Common myeloid progenitor, CD34-positive (primary cell): ENCODE measurements at regions not wholly inside any gene's neighbourhood (a gene's known extent, or its start where the extent isn't known, plus 50 kb on each side); places are given as distances from the start of the nearest gene placed in this dataset.

ENCODE experiments used
- CTCF ChIA-PET: fragments of 350-600 bp; sonication (Branson Sonifier 250); formaldehyde crosslinking; loops from one replicate; lab custom pipeline; 2021; ENCODE audit warnings: antibody characterized with exemption; lab: Charles Lee
- POLR2A ChIA-PET: fragments of 350-600 bp; sonication (Branson Sonifier 250); formaldehyde crosslinking; loops from one replicate; lab custom pipeline; 2021; ENCODE audit warnings: antibody characterized with exemption; lab: Charles Lee
- DNase-seq, 3 donors: peaks; one replicate each; pipeline versions ENCODE4 v3.0.0 to v3.0.0-alpha.2; 2013
- H3K27ac ChIP-seq, 2 experiments: 1 replicate in 1 of 2; 2 replicates in 1 of 2; pipeline ENCODE4 v1.7.0; 2013; ENCODE audit warnings: inconsistent platforms in 2 of 2, low read length in 2 of 2, mild to moderate bottlenecking in 2 of 2, low read depth in 1 of 2, moderate library complexity in 1 of 2; ENCODE audit not compliant: severe bottlenecking in 2 of 2, insufficient read depth in 1 of 2, poor library complexity in 1 of 2
- H3K27me3 ChIP-seq, 5 experiments: replicated peaks in 2 of 5; 1 replicate in 3 of 5; 2 replicates in 2 of 5; pipeline versions ENCODE4 v1.6.1 to v1.7.0; 2013; ENCODE audit warnings: low read length in 4 of 5, mild to moderate bottlenecking in 2 of 5, moderate library complexity in 2 of 5, inconsistent platforms in 1 of 5; ENCODE audit not compliant: insufficient read depth in 5 of 5, control insufficient read depth in 4 of 5
- H3K36me3 ChIP-seq, 4 experiments: 1 replicate in 2 of 4; 2 replicates in 2 of 4; pipeline versions ENCODE4 v1.6.1 to v1.7.0; 2013; ENCODE audit warnings: low read length in 3 of 4, control low read depth in 1 of 4, mild to moderate bottlenecking in 1 of 4; ENCODE audit not compliant: control insufficient read depth in 4 of 4, insufficient read depth in 4 of 4
- H3K4me1 ChIP-seq, 4 experiments: 1 replicate in 3 of 4; 2 replicates in 1 of 4; pipeline versions ENCODE4 v1.6.1 to v1.7.1; 2013; ENCODE audit warnings: low read length in 3 of 4, mild to moderate bottlenecking in 3 of 4, control low read depth in 1 of 4, inconsistent platforms in 1 of 4, moderate library complexity in 1 of 4; ENCODE audit not compliant: control insufficient read depth in 4 of 4, insufficient read depth in 4 of 4; ENCODE audit errors: control extremely low read depth in 1 of 4
- H3K4me3 ChIP-seq, 7 experiments: 1 replicate in 4 of 7; 2 replicates in 3 of 7; pipeline versions ENCODE4 v1.5.1 to v1.7.0; 2013; ENCODE audit warnings: mild to moderate bottlenecking in 7 of 7, low read length in 6 of 7, moderate library complexity in 6 of 7, inconsistent platforms in 2 of 7, low read depth in 2 of 7, control low read depth in 1 of 7; ENCODE audit not compliant: insufficient read depth in 4 of 7, control insufficient read depth in 1 of 7; ENCODE audit errors: extremely low read depth in 1 of 7
- H3K9me3 ChIP-seq, 5 experiments: 1 replicate in 4 of 5; 2 replicates in 1 of 5; pipeline versions ENCODE4 v1.6.1 to v1.7.1; 2013; ENCODE audit warnings: low read length in 4 of 5, mild to moderate bottlenecking in 2 of 5, inconsistent platforms in 1 of 5, low read depth in 1 of 5, moderate library complexity in 1 of 5; ENCODE audit not compliant: control insufficient read depth in 4 of 5, insufficient read depth in 2 of 5; ENCODE audit errors: control extremely low read depth in 1 of 5
- WGBS: methylation state at CpG from one replicate; pipeline ENCODE4 v1.1.5; 2013; ENCODE audit not compliant: insufficient coverage; 5-methylcytosine and 5-hydroxymethylcytosine counted together

DNA sequence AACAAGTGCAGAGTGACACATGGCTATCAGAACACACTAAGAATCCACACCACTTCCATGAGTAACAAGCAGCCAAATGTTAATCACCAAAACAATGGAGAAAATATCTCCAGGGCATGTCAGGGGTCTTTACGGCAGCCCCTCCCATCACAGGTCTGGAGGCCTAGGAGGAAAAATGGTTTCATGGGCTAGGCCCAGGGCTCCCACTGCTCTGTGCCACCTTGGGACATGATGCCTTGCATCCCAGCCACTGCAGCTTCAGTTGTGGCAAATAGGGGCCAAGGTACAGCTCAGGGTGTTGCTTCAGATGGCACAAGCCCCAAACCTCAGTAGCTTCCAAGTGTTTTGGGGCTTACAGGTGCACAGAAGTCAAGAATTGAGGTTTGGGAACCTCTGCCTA lies 66.6 kb downstream of the NEURL3 start:
- Histone ChIP-seq H3K4me1 (no peaks in the 10 kb centered on the region), H3K36me3 (no peaks in the 10 kb centered on the region), H3K9me3 (peaks cover 0 to 13% (median 5%) of the 10 kb centered on the region in 5 experiments), H3K27me3 (no peaks in the 10 kb centered on the region), H3K27ac (no peak overlapping the region), H3K4me3 (no peak overlapping the region)
- POLR2A ChIA-PET: no interaction called here
- CTCF ChIA-PET: interaction anchor here (1.3 kb wide), 1 partner anchor 32 kb away, joined by 3 read pairs; no protein-coding TSS in a partner anchor
- DNase-seq: no peak
- no CpG with 5 or more reads among the region's 1 CpG for whole genome bisulfite sequencing

DNA sequence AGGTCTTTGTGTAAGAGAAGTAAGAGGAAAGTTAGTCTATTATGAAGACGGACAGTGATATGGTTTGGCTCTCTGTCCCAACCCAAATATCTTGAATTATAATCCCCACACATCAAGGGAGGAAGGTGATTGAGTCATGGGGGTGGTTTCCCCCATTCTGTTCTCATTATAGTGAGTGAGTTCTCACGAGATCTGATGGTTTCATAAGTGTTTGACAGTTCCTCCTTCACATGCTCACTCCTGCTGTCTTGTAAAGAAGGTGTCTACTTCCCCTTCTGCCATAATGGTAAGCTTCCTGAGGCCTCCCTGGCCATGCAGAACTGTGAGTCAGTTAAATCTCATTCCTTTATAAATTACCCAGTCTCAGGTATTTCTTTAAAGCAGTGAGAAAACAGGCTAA lies 67.6 kb downstream of the NEURL3 start:
- Histone ChIP-seq H3K27me3 (no peaks in the 10 kb centered on the region), H3K4me3 (no peak overlapping the region), H3K4me1 (no peaks in the 10 kb centered on the region), H3K27ac (no peak overlapping the region), H3K36me3 (no peaks in the 10 kb centered on the region), H3K9me3 (peaks cover 0 to 13% (median 5%) of the 10 kb centered on the region in 5 experiments)
- ChIA-PET POLR2A (no interaction called here), CTCF (no interaction called here)
- no CpG with 5 or more reads among the region's 2 CpGs for WGBS
- peak in 2 of 3 donors; percentile 18 to 30 for DNase-seq

DNA sequence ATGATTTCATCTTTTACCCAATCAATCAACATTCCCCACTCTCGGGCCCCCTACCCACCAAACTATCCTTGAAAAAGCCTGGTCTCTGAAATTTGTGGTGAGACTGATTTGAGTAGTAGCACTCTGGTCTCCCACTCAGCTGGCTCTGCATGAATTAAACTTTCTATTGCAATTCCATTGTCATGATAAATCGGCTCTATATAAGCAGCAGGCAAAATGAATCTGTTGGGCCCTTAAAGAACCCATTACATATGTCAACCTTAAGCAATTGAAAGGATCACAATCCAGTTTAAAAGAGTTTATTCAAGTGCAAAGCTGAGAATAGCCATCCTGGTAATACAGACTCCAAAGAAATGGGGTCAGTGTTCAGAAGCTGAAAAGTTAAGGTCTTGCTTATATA lies 68.2 kb downstream of the NEURL3 start:
- ChIA-PET CTCF (no interaction called here), POLR2A (no interaction called here)
- no peaks in the 10 kb centered on the region for H3K36me3 ChIP-seq
- peaks cover 0 to 13% (median 5%) of the 10 kb centered on the region in 5 experiments for H3K9me3 ChIP-seq
- H3K27ac ChIP-seq: no peak overlapping the region
- no peaks in the 10 kb centered on the region for H3K27me3 ChIP-seq
- H3K4me1 ChIP-seq: no peaks in the 10 kb centered on the region
- H3K4me3 ChIP-seq: no peak overlapping the region
- WGBS: 83% methylated on average over 1 of the region's 2 CpGs
- no peak for DNase-seq

DNA sequence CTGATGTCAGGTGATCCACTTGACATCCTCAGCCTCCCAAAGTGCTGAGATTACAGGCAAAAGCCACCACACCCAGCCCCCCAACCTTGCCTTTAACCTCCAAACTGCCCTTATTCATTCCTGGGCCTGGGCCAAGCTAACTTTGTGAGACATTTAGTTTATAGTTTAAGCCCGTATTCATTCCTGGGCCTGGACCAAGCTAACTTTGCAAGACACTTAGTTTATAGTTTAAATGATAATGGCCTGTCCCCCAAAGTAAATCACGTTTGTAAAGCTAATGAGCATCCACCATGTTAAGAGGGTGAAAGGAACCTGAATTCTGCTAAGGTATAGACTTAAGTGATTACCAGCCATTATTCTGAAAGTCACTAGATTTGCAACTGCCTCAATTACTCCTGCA lies 68.7 kb downstream of the NEURL3 start:
- ChIA-PET CTCF (no interaction called here), POLR2A (no interaction called here)
- Histone ChIP-seq H3K27ac (no peak overlapping the region), H3K4me1 (no peaks in the 10 kb centered on the region), H3K27me3 (no peaks in the 10 kb centered on the region), H3K36me3 (no peaks in the 10 kb centered on the region), H3K4me3 (no peak overlapping the region), H3K9me3 (peaks cover 0 to 13% (median 5%) of the 10 kb centered on the region in 5 experiments)
- WGBS: 100% methylated on average over 1 of the region's 2 CpGs
- no peak for DNase-seq

DNA sequence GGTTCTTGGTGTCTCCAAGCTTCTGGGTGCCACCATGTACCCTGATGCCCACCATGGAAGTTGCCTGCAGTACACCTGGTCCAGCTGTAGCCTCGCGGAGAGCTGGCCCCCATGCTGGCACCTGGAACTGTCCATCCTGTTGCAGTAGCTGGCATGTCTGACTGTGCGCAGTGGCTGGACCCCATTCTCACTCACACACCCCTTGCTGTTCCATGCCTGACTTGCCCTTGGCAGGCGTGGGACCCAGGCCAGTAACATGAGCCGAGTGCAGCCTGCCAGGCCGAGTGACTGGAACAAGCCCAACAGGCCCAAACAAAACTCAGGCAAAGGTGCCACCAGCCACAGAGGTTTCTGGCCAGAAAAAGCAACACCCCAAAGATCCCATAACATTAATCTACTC lies 73.8 kb downstream of the NEURL3 start:
- ChIA-PET POLR2A (no interaction called here), CTCF (interaction anchor here (3.4 kb wide), 1 partner anchor 24 kb away, joined by 15 read pairs; no protein-coding TSS in a partner anchor)
- H3K36me3 ChIP-seq: no peaks in the 10 kb centered on the region
- H3K4me1 ChIP-seq: no peaks in the 10 kb centered on the region
- H3K4me3 ChIP-seq: no peak overlapping the region
- 92% methylated on average over 5 of the region's 6 CpGs for WGBS
- H3K27me3 ChIP-seq: peaks cover 0 to 2% (median 0%) of the 10 kb centered on the region in 5 experiments
- peaks cover 0 to 24% (median 16%) of the 10 kb centered on the region in 5 experiments for H3K9me3 ChIP-seq
- no peak for DNase-seq
- no peak overlapping the region for H3K27ac ChIP-seq

DNA sequence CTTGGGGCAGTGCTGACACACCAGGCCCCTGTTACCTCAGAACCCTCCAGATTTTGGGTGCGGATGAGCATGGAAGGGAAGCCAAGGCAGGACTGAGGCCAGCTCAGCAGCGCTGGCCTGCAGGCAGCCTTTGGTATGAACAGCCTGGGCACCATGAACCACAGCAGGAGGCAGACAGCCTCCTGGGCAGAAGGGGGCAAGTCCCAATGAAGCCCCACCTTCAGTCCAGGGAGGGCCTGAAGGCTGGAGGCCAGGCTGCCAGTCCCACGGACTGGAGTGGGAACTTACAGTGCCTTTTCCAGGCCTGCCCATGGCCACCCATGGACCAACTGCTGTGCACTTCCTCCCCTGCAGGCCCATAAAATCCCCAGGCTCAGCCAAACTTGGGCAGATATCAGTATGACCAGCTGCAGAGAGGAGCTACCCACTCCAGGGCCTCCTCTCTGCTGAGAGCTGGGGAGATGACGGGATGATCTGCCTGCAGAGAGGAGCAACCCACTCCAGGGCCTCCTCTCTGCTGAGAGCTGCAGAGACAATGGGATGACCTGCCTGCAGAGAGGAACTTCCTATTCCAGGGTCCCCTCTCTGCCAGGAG lies 74.7 kb downstream of the NEURL3 start:
- ChIA-PET CTCF (interaction anchor here (3.4 kb wide), 1 partner anchor 23 kb away, joined by 15 read pairs; no protein-coding TSS in a partner anchor), POLR2A (no interaction called here)
- 100% methylated on average over 4 of the region's 4 CpGs for WGBS

DNA sequence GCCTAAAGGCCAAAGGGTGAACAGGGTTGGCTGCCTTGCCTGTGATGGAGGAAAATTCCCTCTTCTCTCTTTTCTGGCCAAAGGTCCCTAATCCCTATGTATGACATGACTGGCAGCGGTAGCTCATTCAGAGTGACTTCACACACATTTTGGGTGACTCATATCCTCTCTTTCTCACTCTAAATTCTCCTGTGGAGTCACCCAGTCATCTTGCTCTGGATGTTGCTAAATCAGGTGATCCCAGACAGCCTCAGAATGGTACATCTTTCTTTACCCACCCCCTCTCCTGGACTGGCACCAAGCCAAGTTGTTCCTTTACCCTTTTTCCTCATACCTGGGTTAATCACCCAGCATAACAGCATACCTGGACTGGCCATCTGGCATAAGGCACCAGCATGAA lies 77.2 kb downstream of the NEURL3 start:
- Histone ChIP-seq H3K36me3 (no peaks in the 10 kb centered on the region), H3K4me3 (no peak overlapping the region), H3K27ac (no peak overlapping the region), H3K27me3 (peaks cover 0 to 2% (median 0%) of the 10 kb centered on the region in 5 experiments), H3K4me1 (no peaks in the 10 kb centered on the region), H3K9me3 (peaks cover 0 to 23% (median 16%) of the 10 kb centered on the region in 5 experiments)
- ChIA-PET POLR2A (no interaction called here), CTCF (interaction anchor here (1.1 to 2.0 kb wide), 2 partner anchors 21 to 81 kb away, joined by 4 to 6 read pairs; no protein-coding TSS in a partner anchor)
- WGBS: 88% methylated on average over 1 of the region's 1 CpG
- DNase-seq: peak in 2 of 3 donors; percentile 2 to 31

More for the DNA sequence above, 74.7 kb downstream of the NEURL3 start:
- peaks cover 0 to 24% (median 16%) of the 10 kb centered on the region in 5 experiments for H3K9me3 ChIP-seq
- H3K27me3 ChIP-seq: peaks cover 0 to 2% (median 0%) of the 10 kb centered on the region in 5 experiments
- no peaks in the 10 kb centered on the region for H3K36me3 ChIP-seq
- no peaks in the 10 kb centered on the region for H3K4me1 ChIP-seq
- H3K4me3 ChIP-seq: no peak overlapping the region
- no peak for DNase-seq
- no peak overlapping the region for H3K27ac ChIP-seq
